Caki2 (cell line): ENCODE measurements at regions not wholly inside any gene's neighbourhood (a gene's known extent, or its start where the extent isn't known, plus 50 kb on each side); places are given as distances from the start of the nearest gene placed in this dataset.

Experiments
- DNase-seq: peaks from one replicate; pipeline ENCODE4 v3.0.0-alpha.2; 2015; ENCODE audit warnings: low read depth
- in situ Hi-C: cut with HindIII; loops from 2 replicates; pipeline ENCODE4 v1.10.0; 2016; ENCODE audit warnings: low sequenced_read_pairs, low pct_unique_long_range_greater_than_20kb, mixed read lengths

- in situ Hi-C loops: no loop called here
- no peak for DNase-seq
Observed at GRCh38 chr9:107431461-107431860, 58.1 kb downstream of the KLF4 start.

DNA sequence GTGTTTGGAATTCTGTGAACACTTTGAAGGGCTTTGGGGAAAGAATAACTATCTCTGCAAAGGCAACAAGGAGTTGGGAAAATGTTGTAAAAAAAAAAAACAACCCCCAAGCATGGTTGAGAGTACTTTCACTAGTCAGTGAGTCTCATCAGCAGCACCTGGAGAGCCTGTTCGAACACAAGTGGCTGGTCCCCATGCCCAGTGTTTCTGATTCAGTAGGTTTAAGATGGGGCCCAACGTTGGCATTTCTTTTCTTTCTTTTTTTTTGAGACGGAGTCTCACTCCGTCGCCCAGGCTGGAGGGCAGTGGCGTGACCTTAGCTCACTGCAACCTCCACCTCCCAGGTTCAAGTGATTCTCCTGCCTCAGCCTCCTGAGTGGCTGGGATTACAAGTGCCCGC, 59.5 kb downstream of the KLF4 start:
- in situ Hi-C loops: no loop called here
- DNase-seq: no peak

DNA sequence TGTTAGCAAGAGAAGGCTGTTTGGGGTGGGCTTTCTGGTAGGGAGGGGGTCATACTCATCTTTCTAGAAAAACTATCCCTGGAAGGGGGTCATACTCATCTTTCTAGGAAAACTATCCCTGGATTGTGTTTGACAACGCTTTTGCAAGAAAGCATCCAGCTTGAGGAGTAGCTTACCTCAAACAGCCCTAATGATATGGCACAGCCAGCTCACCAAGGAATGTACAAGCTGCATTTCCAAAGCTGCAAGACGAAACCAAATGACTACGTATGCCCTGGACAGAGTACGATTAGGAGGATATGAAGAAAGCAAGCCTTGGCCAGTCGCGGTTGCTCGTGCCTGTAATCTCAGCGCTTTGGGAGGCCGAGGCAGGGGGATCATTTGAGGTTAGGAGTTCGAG, 63.4 kb downstream of the KLF4 start:
- no peak for DNase-seq
- in situ Hi-C loops: no loop called here

DNA sequence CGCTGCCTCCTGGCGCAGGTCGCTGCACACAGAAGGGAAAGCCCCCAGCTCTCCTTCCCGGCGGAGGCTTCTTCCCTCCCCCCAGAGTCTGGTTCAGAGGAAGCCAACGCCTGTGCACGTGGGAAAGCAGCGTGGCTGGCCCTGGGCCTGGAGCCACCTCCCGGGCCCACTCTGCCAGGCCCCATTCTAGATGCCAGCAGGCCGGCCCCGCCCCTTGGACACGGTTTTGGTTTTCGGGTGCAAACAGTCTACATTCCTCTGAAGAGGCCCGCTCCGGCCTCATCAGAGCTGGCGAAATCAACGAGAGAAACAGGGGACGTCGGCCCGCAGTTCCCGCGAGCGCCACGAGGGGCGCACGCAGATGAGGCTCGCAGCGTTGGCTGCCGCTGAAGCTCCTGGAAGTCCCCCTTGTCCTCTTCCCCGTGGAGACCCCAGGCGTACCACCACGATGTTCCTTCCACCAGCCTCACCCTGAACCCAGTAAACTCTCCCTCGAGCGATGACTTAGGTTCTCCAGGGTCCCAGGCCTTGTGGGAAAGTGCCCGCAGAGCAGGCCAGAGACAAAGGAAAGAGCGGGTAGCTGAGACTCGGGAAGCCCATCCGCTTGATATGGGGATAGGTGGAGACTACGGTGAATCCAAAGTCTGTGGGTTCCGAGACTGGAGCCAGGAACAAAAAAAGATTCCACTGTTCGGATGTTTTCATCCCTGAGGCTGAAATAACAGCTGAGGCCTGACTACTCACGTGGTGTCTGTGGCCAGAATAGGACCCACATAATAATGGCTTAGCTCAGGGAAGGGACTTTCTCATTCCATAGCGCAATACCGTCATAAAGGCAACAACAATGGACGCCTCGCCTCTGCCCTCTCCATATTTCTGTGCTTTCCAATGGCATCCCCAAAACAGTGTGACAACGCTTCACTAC, 64.2 kb downstream of the KLF4 start:
- in situ Hi-C loops: no loop called here
- peak; percentile 91 for DNase-seq

GRCh38 chr9:107423540-107423939, 66.0 kb downstream of the KLF4 start:
- in situ Hi-C loops: no loop called here
- no peak for DNase-seq

GRCh38 chr9:107422189-107423185, 67.1 kb downstream of the KLF4 start:
- in situ Hi-C loops: no loop called here
- DNase-seq: peak; percentile 51

GRCh38 chr9:107410420-107410819, 79.1 kb downstream of the KLF4 start:
- in situ Hi-C loops: no loop called here
- DNase-seq: no peak

DNA sequence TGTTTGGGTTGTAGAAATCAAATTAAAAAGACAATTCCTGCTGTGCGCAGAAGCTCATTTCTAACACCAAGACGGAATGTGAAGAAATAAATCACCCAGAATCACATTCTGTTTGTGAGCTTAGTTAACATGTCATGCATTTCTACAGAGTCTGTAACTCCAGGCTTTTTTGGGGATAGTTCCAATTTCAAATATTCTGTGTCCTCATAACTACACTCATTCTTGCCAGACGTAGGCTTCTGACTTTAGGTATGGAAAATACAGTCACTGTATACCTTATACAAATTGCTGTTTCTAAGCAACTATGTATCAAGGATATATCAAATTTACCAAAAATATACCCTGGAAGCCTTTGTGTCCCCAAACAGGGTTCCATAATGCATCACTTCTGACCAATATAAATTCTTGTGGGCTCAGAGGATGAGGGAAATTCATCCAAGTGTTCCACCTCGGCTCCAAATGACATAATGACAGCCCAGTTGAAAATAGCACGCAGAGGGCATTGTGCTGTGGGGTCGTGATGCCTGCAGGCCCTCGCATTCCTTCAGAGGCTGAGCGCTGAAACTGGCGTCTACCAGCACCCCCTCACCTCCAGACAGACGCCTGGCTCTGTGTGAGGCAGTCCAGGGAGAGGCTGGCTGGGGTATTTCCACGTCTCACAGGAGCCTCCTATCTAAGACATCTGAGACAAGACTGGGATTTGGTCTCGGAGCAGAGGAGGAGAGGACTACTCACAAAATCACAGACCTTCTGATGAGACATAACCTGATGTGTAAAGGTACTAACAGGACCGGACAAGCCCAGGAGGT, 79.8 kb downstream of the KLF4 start:
- in situ Hi-C loops: no loop called here
- DNase-seq: no peak

DNA sequence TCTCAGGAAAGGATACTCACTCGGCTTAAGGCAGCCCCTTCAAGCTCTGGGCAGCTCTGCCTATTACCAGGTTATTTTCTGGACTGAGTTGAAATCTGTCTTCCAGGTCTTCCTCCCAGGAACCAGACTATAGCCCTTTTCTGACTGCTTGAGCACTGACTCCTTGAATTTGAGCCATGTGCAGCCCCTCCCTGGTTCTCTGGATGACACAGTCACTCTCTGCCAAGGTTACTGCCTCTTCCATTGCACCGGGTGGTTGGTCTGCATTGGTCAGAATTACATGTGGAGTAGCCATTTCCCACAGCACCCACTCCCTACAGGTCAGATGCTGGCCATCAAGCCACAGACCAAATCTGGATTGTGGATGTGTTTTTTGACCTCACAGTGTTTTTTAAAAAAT, 81.9 kb downstream of the KLF4 start:
- in situ Hi-C loops: no loop called here
- no peak for DNase-seq

DNA sequence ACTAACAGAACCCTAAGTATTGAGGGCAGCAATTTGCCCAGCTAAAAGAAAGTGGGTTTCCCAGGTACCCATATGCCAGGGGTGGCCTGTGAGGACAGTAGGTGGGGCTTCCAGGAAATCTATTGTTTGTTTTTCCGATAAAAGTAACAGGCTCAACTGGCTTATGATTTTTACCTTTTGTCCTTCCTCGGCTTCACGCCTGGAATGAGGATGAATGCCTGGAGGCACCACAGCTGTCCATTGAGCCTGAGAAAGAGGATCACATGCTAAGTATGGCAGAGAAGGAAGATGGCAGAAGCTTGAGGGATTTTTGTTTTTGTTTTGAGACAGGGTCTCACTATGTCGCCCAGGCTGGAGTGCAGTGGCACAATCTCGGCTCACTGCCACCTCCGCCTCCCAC, 84.1 kb downstream of the KLF4 start:
- no peak for DNase-seq
- in situ Hi-C loops: no loop called here

DNA sequence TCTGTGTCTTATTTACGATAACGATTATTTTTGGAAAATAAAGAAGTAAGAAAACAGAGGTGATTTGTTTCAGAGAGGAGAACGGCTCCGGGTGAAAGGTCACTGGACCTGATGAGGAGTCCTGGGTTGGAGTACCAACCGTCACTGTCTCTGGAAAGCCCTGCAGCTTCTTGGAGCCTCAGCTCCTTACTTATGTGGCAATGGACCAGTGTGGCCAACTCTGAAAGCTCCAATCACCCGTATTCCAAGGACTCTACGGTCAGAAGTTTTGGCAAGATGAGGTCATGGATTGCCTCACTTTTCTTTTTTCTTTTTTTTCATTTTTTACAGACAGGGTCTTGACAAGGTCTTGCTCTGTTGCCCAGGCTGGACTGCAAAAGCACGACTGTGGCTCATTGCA, 84.8 kb downstream of the KLF4 start:
- in situ Hi-C loops: no loop called here
- no peak for DNase-seq

GRCh38 chr9:107404161-107404560, 85.4 kb downstream of the KLF4 start:
- in situ Hi-C loops: no loop called here
- DNase-seq: no peak

DNA sequence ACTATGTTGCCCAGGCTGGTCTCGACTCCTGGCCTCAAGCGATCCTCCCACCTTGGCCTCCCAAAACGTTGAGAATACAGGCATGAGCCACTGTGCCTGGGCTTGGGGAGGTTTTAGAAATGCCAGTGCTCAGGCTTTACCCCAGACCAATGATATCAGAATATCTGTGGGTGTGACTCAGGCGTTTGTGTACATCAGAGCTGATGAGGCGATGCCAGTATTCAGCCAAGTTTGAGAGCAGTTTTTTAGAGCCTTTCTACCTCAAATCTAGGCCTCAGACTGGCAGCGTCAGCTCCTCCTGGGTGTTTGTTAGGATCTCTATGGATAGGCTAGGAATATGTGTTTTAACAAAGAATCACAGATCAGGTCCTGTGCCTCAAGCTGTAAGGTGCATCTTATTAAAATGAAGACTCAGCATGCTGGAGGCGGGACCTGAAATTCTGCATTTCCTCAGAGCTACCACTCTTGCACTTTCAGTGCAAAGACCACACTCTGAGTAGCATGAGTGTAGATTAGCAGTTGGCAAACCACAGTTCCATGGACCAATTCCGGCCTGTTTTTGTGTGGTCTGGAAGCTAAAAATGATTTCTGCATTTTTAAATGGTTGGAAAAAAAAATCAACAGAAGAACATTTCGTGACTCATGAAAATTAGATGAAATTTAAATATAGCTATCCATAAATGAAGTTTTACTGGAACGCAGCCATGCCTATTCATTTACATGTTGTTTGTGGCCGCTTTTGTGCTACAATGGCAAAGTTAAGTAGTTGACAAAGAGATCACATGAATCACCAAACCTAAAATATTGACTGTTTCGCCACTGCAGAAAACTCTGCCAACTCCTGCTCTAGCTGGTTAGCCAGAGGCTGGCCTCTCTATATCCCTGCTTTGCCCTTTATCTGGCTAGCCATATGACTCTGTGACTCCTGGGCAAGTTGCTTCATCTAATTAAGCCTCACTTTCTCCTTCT, 92.2 kb downstream of the KLF4 start:
- in situ Hi-C loops: no loop called here
- no peak for DNase-seq

GRCh38 chr9:107394264-107394663, 95.3 kb downstream of the KLF4 start:
- in situ Hi-C loops: no loop called here
- DNase-seq: no peak

DNA sequence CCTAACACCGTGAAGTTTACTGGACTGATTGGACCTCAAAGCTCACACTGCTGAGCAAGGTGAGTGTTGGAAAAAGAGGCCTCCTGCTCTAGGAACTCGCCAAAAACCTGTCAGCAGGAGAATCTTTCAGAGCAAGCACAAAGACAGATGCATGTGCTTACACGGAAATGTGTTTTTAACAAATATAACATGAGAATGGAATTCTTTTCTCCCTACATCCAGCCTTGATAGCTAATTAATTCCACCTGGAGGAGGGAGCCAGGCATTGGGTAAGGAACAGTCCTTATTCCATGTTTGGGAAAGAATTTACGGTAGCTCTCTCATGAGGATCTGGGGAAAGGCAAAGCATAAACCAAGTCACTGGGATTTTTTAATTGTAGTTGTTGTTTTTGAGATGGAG, 98.8 kb downstream of the KLF4 start:
- in situ Hi-C loops: no loop called here
- DNase-seq: no peak

DNA sequence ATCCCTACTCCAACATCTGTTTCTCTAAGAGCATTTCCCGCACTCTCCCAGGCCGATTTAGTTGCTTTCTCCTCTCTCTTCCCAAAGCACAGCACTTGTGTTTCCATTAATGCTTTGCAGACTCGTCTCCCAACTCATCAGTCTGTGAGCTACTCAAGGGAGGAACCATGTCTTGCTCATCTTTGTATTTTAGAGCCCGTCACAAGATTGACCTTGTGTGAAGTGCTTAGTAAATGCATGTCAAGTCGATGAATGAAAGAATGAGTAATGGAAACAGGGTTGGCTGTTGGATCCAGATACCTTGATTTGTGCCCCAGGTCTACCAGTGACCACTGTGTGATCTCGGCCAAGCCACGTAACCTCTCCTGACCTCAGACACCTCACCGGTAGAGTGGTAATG, 99.3 kb downstream of the KLF4 start:
- in situ Hi-C loops: no loop called here
- no peak for DNase-seq

GRCh38 chr9:107389617-107390071, 99.9 kb downstream of the KLF4 start:
- in situ Hi-C loops: no loop called here
- no peak for DNase-seq
